H9 (cell line): ENCODE measurements at regions not wholly inside any gene's neighbourhood (a gene's known extent, or its start where the extent isn't known, plus 50 kb on each side); places are given as distances from the start of the nearest gene placed in this dataset.

Experiments
- DNase-seq: peaks from one replicate; pipeline ENCODE4 v3.0.0-alpha.2; 2017
- H2AFZ ChIP-seq: one replicate; pipeline ENCODE4 v1.6.1; 2013; ENCODE audit warnings: mild to moderate bottlenecking, low read length, control low read depth, moderate library complexity
- H2AK5ac ChIP-seq: 2 replicates; pipeline ENCODE4 v1.6.1; 2013; ENCODE audit warnings: low read length, control low read depth, mixed read lengths; ENCODE audit not compliant: insufficient read length
- H2BK120ac ChIP-seq: one replicate; pipeline ENCODE4 v1.6.1; 2013; ENCODE audit warnings: low read depth, mild to moderate bottlenecking, low read length, control low read depth, inconsistent platforms; ENCODE audit not compliant: poor library complexity, severe bottlenecking
- H2BK12ac ChIP-seq: 2 replicates; pipeline ENCODE4 v1.6.1; 2013; ENCODE audit warnings: low read length, control low read depth, mixed read lengths, low read depth; ENCODE audit not compliant: insufficient read length
- H2BK15ac ChIP-seq: 2 replicates; pipeline ENCODE4 v1.6.1; 2013; ENCODE audit warnings: low read depth, low read length, control low read depth
- H2BK20ac ChIP-seq: one replicate; pipeline ENCODE4 v1.6.1; 2013; ENCODE audit warnings: low read depth, mild to moderate bottlenecking, low read length, control low read depth, inconsistent platforms; ENCODE audit not compliant: poor library complexity, severe bottlenecking
- H2BK5ac ChIP-seq: 2 replicates; pipeline ENCODE4 v1.6.1; 2013; ENCODE audit warnings: low read length, control low read depth, mixed read lengths; ENCODE audit not compliant: insufficient read length
- H3K14ac ChIP-seq: 2 replicates; pipeline ENCODE4 v1.6.1; 2013; ENCODE audit warnings: low read length, control low read depth; ENCODE audit not compliant: insufficient read depth
- H3K18ac ChIP-seq: 2 replicates; pipeline ENCODE4 v1.6.1; 2013; ENCODE audit warnings: low read depth, mild to moderate bottlenecking, mixed read lengths, low read length, control low read depth; ENCODE audit not compliant: insufficient read length
- H3K23ac ChIP-seq: 2 replicates; pipeline ENCODE4 v1.6.1; 2013; ENCODE audit warnings: low read length, control low read depth, mixed read lengths, low read depth; ENCODE audit not compliant: insufficient read length
- H3K23me2 ChIP-seq: 2 replicates; pipeline ENCODE4 v1.6.1; 2013; ENCODE audit warnings: low read depth, mild to moderate bottlenecking, mixed read lengths, low read length, control low read depth; ENCODE audit not compliant: insufficient read length, poor library complexity, severe bottlenecking
- H3K27ac ChIP-seq: 2 replicates; pipeline ENCODE4 v1.5.1; 2013; ENCODE audit warnings: low read length, control low read depth, mixed read lengths, low read depth; ENCODE audit not compliant: insufficient read length
- H3K27me3 ChIP-seq: 2 replicates; pipeline ENCODE4 v1.6.1; 2013; ENCODE audit warnings: low read length, control low read depth, inconsistent platforms; ENCODE audit not compliant: insufficient read depth
- H3K4ac ChIP-seq: 2 replicates; pipeline ENCODE4 v1.6.1; 2013; ENCODE audit warnings: low read depth, mild to moderate bottlenecking, control low read depth, inconsistent platforms, low read length, moderate library complexity
- H3K4me1 ChIP-seq: 2 replicates; pipeline ENCODE4 v1.6.1; 2013; ENCODE audit warnings: low read length, control low read depth, inconsistent platforms; ENCODE audit not compliant: insufficient read depth
- H3K4me2 ChIP-seq: 2 replicates; pipeline ENCODE4 v1.6.1; 2013; ENCODE audit warnings: low read length, control low read depth, mixed read lengths; ENCODE audit not compliant: insufficient read length, insufficient read depth
- H3K56ac ChIP-seq: 2 replicates; pipeline ENCODE4 v1.6.1; 2013; ENCODE audit warnings: low read depth, mild to moderate bottlenecking, mixed read lengths, low read length, control low read depth; ENCODE audit not compliant: insufficient read length
- H3K79me1 ChIP-seq: 2 replicates; pipeline ENCODE4 v1.6.1; 2013; ENCODE audit warnings: low read depth, mild to moderate bottlenecking, moderate library complexity, low read length, control low read depth, inconsistent platforms; ENCODE audit not compliant: insufficient read depth, poor library complexity, severe bottlenecking
- H3K79me2 ChIP-seq: 2 replicates; pipeline ENCODE4 v1.6.1; 2013; ENCODE audit warnings: low read length, control low read depth, inconsistent platforms; ENCODE audit not compliant: insufficient read depth
- H3K9ac ChIP-seq: 2 replicates; pipeline ENCODE4 v1.6.1; 2013; ENCODE audit warnings: low read length, control low read depth, mixed read lengths; ENCODE audit not compliant: insufficient read length; ENCODE audit errors: extremely low read depth
- H3K9me3 ChIP-seq: one replicate; pipeline ENCODE4 v1.6.1; 2013; ENCODE audit warnings: low read depth, low read length, inconsistent platforms; ENCODE audit not compliant: control insufficient read depth
- H3T11ph ChIP-seq: one replicate; pipeline ENCODE4 v1.6.1; 2013; ENCODE audit warnings: mild to moderate bottlenecking, low read length, control low read depth, inconsistent platforms
- H4K20me1 ChIP-seq: one replicate; pipeline ENCODE4 v1.6.1; 2013; ENCODE audit not compliant: control insufficient read depth, insufficient read length, insufficient read depth
- H4K5ac ChIP-seq: 2 replicates; pipeline ENCODE4 v1.6.1; 2013; ENCODE audit warnings: low read depth, mild to moderate bottlenecking, mixed read lengths, low read length, control low read depth; ENCODE audit not compliant: insufficient read length
- H4K8ac ChIP-seq: replicated peaks from 2 replicates; pipeline ENCODE4 v1.6.1; 2013; ENCODE audit warnings: low read length, control low read depth, mixed read lengths, low read depth; ENCODE audit not compliant: insufficient read length
- H4K91ac ChIP-seq: 2 replicates; pipeline ENCODE4 v1.6.1; 2013; ENCODE audit warnings: low read depth, mild to moderate bottlenecking, moderate library complexity, mixed read lengths, low read length, control low read depth; ENCODE audit not compliant: insufficient read length
- H3K27ac Mint-ChIP-seq, 3 experiments: 2 replicates in 2 of 3; 3 replicates in 1 of 3; pipeline ENCODE4 v1.8.0; 2020 to 2021; ENCODE audit warnings: mixed read lengths in 3 of 3, mild to moderate bottlenecking in 1 of 3, moderate library complexity in 1 of 3
- H3K27me3 Mint-ChIP-seq: 2 replicates; pipeline ENCODE4 v1.8.0; 2021; ENCODE audit warnings: low read depth, mild to moderate bottlenecking, moderate library complexity, mixed read lengths
- H3K36me3 Mint-ChIP-seq, 3 experiments: 2 replicates in 2 of 3; 3 replicates in 1 of 3; pipeline ENCODE4 v1.8.0; 2020 to 2021; ENCODE audit warnings: low read depth in 3 of 3, mixed read lengths in 3 of 3; ENCODE audit not compliant: insufficient read depth in 1 of 3
- H3K4me1 Mint-ChIP-seq, 2 experiments: 2 replicates each; pipeline ENCODE4 v1.8.0; 2020; ENCODE audit warnings: mixed read lengths in 2 of 2
- H3K4me3 Mint-ChIP-seq, 2 experiments: 2 replicates in 1 of 2; 3 replicates in 1 of 2; pipeline ENCODE4 v1.8.0; 2020 to 2021; ENCODE audit warnings: mild to moderate bottlenecking in 2 of 2, mixed read lengths in 2 of 2, moderate library complexity in 1 of 2
- H3K9me3 Mint-ChIP-seq, 2 experiments: 2 replicates in 1 of 2; 3 replicates in 1 of 2; pipeline ENCODE4 v1.8.0; 2020; ENCODE audit warnings: mild to moderate bottlenecking in 2 of 2, mixed read lengths in 2 of 2, moderate library complexity in 1 of 2
- CTCF ChIP-seq: fragments of 200-600 bp; sonication (generic); conservative IDR thresholded peaks from 3 replicates; pipeline ENCODE4 v1.8.0; 2021; ENCODE audit warnings: antibody characterized with exemption, mild to moderate bottlenecking
- WGBS: extraction: QIAGEN DNeasy Blood & Tissue Kit; methylation state at CpG from one replicate; pipeline ENCODE4 v1.1.7; 2013; ENCODE audit warnings: missing lambda C conversion rate, low lambda C conversion rate, mixed read lengths; ENCODE audit not compliant: insufficient read length; ENCODE audit errors: extremely low coverage; 5-methylcytosine and 5-hydroxymethylcytosine counted together

GRCh38 chr17:51548125-51548524 is 287.8 kb downstream of the UTP18 start:
- H3K14ac ChIP-seq: no peak overlapping the region
- no peaks in the 10 kb centered on the region for H3K4me1 ChIP-seq
- H3K23ac ChIP-seq: no peak overlapping the region
- no peaks in the 10 kb centered on the region for H3K79me1 ChIP-seq
- no peak overlapping the region for H3K4ac ChIP-seq
- DNase-seq: no peak
- no peak overlapping the region for H3K18ac ChIP-seq
- no peak overlapping the region for H2BK5ac ChIP-seq
- H4K8ac ChIP-seq: no peak overlapping the region
- Mint-ChIP-seq H3K36me3 (no peaks in the 10 kb centered on the region), H3K4me1 (no peaks in the 10 kb centered on the region), H3K27ac (no peak overlapping the region), H3K4me3 (no peak overlapping the region), H3K27me3 (no peaks in the 10 kb centered on the region; the same call in 1 of the 2 replicates), H3K9me3 (no peaks in the 10 kb centered on the region)
- H3T11ph ChIP-seq: no peak overlapping the region
- TF ChIP-seq CTCF: no peak
- no CpG with 5 or more reads among the region's 4 CpGs for WGBS
- H2AK5ac ChIP-seq: no peak overlapping the region
- H4K91ac ChIP-seq: no peak overlapping the region
- H2BK120ac ChIP-seq: no peak overlapping the region
- H3K79me2 ChIP-seq: no peaks in the 10 kb centered on the region
- H3K4me2 ChIP-seq: no peak overlapping the region
- no peaks in the 10 kb centered on the region for H3K9me3 ChIP-seq
- no peak overlapping the region for H2BK12ac ChIP-seq
- no peak overlapping the region for H2BK20ac ChIP-seq
- no peaks in the 10 kb centered on the region for H4K20me1 ChIP-seq
- H3K23me2 ChIP-seq: no peaks in the 10 kb centered on the region
- H3K27me3 ChIP-seq: no peaks in the 10 kb centered on the region
- no peak overlapping the region for H3K9ac ChIP-seq
- H2AFZ ChIP-seq: no peak overlapping the region
- no peak overlapping the region for H3K27ac ChIP-seq
- H4K5ac ChIP-seq: no peak overlapping the region
- no peak overlapping the region for H3K56ac ChIP-seq
- H2BK15ac ChIP-seq: no peak overlapping the region
